ENCODE measurements at regions not wholly inside any gene's neighbourhood (a gene's known extent, or its start where the extent isn't known, plus 50 kb on each side); places are given as distances from the start of the nearest gene placed in this dataset.
"Not testable (repeated sequence)": the region's sequence is repeated elsewhere in the genome, so short reads cannot be mapped to it uniquely, and the experiment has no call there.

DNA sequence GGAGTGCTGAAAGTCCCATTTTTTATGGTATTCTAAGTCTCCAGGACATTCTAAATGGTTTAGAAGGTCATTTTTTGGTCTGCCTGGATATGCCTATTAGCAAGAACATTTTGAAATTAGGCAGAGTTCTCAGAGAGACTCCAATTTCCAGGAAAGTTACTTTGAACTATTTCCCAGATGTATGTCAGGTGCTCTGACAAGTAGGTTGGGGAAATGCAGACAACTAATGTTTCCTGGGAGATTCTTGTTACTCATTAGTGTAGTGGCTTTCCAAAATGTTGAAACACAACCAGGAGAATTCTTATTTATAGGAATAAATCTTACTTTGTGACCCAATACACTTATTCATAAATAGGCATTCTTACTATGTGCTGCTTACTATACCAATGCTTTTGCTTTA is 268.4 kb downstream of the ZNF37A start:
- TF ChIP-seq, protein P1, sequence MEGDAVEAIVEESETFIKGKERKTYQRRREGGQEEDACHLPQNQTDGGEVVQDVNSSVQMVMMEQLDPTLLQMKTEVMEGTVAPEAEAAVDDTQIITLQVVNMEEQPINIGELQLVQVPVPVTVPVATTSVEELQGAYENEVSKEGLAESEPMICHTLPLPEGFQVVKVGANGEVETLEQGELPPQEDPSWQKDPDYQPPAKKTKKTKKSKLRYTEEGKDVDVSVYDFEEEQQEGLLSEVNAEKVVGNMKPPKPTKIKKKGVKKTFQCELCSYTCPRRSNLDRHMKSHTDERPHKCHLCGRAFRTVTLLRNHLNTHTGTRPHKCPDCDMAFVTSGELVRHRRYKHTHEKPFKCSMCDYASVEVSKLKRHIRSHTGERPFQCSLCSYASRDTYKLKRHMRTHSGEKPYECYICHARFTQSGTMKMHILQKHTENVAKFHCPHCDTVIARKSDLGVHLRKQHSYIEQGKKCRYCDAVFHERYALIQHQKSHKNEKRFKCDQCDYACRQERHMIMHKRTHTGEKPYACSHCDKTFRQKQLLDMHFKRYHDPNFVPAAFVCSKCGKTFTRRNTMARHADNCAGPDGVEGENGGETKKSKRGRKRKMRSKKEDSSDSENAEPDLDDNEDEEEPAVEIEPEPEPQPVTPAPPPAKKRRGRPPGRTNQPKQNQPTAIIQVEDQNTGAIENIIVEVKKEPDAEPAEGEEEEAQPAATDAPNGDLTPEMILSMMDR (IDR thresholded peaks at IDR 0.05; ENCODE audit: poor library complexity), result not testable (repeated sequence)
- not testable (repeated sequence) for TF ChIP-seq EZH2 (IDR thresholded peaks at IDR 0.05; ENCODE audit: borderline replicate concordance); EZH2phosphoT487 (IDR thresholded peaks at IDR 0.05; ENCODE audit: low read depth, severe bottlenecking, unreplicated experiment)

Data from hepatocyte (in vitro differentiated cells).